ENCODE measurements at regions not wholly inside any gene's neighbourhood (a gene's known extent, or its start where the extent isn't known, plus 50 kb on each side); places are given as distances from the start of the nearest gene placed in this dataset.
"Not testable (repeated sequence)": the region's sequence is repeated elsewhere in the genome, so short reads cannot be mapped to it uniquely, and the experiment has no call there.

GRCh38 chr14:44385906-44386305 lies 121.2 kb downstream of the FSCB start:
- DNase-seq (ENCODE audit: low spot score): no peak

GRCh38 chr14:44385296-44385695 lies 121.8 kb downstream of the FSCB start:
- not testable (repeated sequence) for DNase-seq (ENCODE audit: low spot score)

GRCh38 chr14:44384601-44385293 lies 122.3 kb downstream of the FSCB start:
- DNase-seq (ENCODE audit: low spot score): not testable (repeated sequence)

GRCh38 chr14:44384093-44384492 lies 123.0 kb downstream of the FSCB start:
- no peak for DNase-seq (ENCODE audit: low spot score)

GRCh38 chr14:44383636-44384035 lies 123.4 kb downstream of the FSCB start:
- DNase-seq (ENCODE audit: low spot score): no peak

GRCh38 chr14:44379292-44379977 lies 127.6 kb downstream of the FSCB start:
- DNase-seq (ENCODE audit: low spot score): no peak

GRCh38 chr14:44374906-44375305 lies 132.2 kb downstream of the FSCB start:
- no peak for DNase-seq (ENCODE audit: low spot score)

GRCh38 chr14:44372807-44373489 lies 134.1 kb downstream of the FSCB start:
- no peak for DNase-seq (ENCODE audit: low spot score)

GRCh38 chr14:44372231-44372630 lies 134.9 kb downstream of the FSCB start:
- DNase-seq (ENCODE audit: low spot score): no peak

- no peak for DNase-seq (ENCODE audit: low spot score)
These were observed 136.4 kb downstream of the FSCB start for GRCh38 chr14:44370727-44371126.

- DNase-seq (ENCODE audit: low spot score): no peak
These were observed 137.5 kb downstream of the FSCB start for GRCh38 chr14:44369401-44370123.

- no peak for DNase-seq (ENCODE audit: low spot score)
These were observed 146.0 kb downstream of the FSCB start for GRCh38 chr14:44361083-44361482.

GRCh38 chr14:44353805-44354204 lies 153.3 kb downstream of the FSCB start:
- no peak for DNase-seq (ENCODE audit: low spot score)

- no peak for DNase-seq (ENCODE audit: low spot score)
These were observed 154.9 kb downstream of the FSCB start for GRCh38 chr14:44352201-44352600.

- no peak for DNase-seq (ENCODE audit: low spot score)
These were observed 159.8 kb downstream of the FSCB start for GRCh38 chr14:44347316-44347715.

GRCh38 chr14:44341116-44341515 lies 166.0 kb downstream of the FSCB start:
- no peak for DNase-seq (ENCODE audit: low spot score)

- DNase-seq (ENCODE audit: low spot score): no peak
These were observed 167.2 kb downstream of the FSCB start for GRCh38 chr14:44339862-44340261.

GRCh38 chr14:44339231-44339630 lies 167.9 kb downstream of the FSCB start:
- no peak for DNase-seq (ENCODE audit: low spot score)

GRCh38 chr14:44317441-44317746 lies 189.7 kb downstream of the FSCB start:
- DNase-seq (ENCODE audit: low spot score): no peak

GRCh38 chr14:44316647-44317440 lies 190.2 kb downstream of the FSCB start:
- DNase-seq (ENCODE audit: low spot score): peak; percentile 29

- DNase-seq (ENCODE audit: low spot score): no peak
These were observed 197.8 kb downstream of the FSCB start for GRCh38 chr14:44309331-44309730.

GRCh38 chr14:44300916-44301315 lies 206.2 kb downstream of the FSCB start:
- no peak for DNase-seq (ENCODE audit: low spot score)
